HG03575 (cell line): ENCODE measurements at regions not wholly inside any gene's neighbourhood (a gene's known extent, or its start where the extent isn't known, plus 50 kb on each side); places are given as distances from the start of the nearest gene placed in this dataset.

ENCODE experiments used
- ATAC-seq: cut with Tn5 transposase; IDR thresholded peaks from one replicate; pipeline ENCODE4 v1.9.1; 2021; ENCODE audit not compliant: unreplicated experiment, insufficient number of reproducible peaks, low FRiP score; ENCODE audit errors: extremely low read depth

DNA sequence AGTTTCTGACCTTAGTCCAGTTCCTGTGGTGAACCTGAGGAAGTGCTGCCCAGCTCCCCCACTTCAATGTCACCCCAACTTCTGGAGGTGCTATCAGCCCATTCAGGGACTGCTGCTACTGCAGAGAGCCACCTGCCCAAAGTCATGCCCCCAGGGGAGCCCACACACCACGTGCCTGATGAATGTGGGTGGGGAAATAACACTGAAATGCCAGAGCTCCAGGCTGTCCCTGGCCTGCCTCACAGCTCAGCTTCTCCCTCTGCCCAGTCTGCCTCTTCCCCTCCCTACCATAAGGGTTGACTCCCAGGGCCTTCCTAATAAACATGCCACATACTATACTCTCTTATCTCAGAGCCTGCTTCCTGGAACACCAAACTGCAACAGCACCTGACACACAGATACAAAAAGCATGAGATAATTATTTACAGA is 276.4 kb upstream of the MOCS1 start:
- ATAC-seq = no peak

DNA sequence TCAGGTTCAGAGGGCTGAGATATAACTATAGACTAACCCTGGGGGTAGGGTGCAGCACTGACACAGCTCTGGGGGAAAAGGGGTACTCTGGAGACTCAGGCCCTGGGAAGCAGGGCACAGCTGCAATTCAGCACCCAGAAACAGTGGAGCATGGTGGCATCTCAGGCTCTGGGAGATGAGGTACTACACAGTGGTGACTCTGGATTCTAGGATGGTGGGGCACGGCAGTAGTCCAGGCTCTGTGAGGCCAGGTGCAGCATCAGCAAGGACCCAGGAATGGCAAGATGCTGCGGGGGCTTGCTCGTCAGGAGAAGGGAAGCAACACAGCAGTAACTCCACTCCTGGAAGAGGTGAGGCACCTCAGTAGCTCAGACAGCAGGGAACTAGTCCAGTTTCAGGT is 271.5 kb upstream of the MOCS1 start:
- ATAC-seq = no peak

DNA sequence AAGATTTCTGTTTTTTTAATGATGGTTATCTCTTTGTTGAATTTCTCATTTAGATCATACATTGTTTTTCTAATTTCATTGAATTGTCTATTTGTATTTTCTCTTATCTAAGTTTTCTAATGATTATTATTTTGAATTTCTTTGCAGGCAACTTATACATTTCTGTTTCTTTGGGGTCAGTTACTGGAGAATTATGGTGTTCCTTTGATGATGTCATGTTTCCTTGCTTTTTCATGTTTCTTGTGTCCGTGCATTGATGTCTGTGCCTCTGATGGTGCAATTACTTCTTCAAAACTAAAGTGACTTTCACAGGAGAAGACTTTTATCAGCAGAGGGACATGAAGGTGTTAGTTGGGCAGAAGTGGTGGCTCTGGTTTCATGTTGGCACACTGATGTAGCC is 270.7 kb upstream of the MOCS1 start:
- ATAC-seq = no peak

DNA sequence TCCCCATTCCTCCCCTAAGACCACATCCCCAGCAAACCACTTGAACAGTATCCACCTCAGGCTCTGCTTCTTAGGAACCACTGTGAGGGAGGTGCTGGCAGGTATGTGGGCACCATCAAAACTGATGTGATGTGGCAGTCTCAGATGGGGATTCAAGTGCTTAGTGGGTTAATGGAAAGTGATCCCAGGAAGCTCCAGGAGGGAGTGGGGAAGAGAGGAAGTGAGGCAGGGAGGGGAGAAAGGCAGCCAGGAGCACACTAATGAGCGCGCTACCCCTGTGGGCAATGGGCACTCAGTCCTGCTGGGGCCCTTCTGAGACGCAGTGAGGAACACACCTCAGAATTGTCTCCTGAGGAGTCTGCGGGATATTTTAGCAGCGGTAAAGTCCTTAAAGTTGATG is 263.1 kb upstream of the MOCS1 start:
- no peak for ATAC-seq

DNA sequence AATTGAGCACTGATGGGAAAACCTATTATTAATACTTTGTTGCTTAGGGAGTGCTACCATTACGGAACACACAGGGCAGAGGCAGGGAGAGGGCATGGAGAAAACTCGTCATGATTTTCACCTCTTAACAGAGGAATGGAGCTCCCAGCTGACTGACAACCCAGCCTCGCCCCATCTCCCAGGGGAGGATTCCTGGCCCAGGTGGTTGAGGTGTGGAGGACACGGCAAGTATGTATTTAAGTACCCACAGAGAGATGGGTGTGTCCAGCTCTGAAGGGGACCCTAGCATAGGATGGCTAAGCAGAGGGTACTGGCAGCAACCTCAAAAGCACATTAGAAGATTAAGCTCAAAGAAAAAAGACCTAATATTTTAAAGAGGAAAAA is 261.9 kb upstream of the MOCS1 start:
- no peak for ATAC-seq

DNA sequence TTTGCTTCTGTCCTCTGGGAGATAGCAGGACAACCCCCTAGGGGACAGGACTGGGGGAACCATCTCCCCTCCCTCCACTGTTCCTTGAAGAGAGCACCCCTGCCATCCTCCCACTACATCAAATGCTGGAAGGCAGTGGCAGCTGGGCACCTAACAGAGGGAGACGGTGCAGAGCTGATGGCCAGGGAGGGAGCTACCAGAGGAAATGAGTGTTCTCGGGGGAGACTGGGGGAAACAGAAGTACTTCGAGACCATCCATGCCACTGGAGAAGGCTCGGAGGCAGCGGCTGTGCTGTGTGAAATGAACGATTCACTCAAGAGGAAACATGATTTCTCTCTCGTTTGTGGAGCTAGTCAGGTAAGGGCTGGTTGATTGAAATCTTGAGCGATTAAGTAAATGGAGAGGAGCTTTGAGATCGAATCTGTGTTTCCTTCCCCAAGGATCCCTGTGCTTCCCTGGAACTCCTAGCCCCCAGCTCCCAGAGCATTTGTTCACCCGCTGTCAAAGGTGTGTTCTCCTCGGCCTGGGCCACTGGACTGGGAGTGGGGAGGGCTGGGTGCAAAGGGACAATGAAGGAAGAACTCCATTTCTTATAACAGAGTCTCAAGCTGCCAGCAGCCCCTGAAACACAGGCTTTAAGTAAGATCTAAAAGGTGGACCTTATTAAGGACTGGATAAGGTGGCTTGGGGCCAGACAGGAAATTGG is 261.3 kb upstream of the MOCS1 start:
- ATAC-seq = no peak

DNA sequence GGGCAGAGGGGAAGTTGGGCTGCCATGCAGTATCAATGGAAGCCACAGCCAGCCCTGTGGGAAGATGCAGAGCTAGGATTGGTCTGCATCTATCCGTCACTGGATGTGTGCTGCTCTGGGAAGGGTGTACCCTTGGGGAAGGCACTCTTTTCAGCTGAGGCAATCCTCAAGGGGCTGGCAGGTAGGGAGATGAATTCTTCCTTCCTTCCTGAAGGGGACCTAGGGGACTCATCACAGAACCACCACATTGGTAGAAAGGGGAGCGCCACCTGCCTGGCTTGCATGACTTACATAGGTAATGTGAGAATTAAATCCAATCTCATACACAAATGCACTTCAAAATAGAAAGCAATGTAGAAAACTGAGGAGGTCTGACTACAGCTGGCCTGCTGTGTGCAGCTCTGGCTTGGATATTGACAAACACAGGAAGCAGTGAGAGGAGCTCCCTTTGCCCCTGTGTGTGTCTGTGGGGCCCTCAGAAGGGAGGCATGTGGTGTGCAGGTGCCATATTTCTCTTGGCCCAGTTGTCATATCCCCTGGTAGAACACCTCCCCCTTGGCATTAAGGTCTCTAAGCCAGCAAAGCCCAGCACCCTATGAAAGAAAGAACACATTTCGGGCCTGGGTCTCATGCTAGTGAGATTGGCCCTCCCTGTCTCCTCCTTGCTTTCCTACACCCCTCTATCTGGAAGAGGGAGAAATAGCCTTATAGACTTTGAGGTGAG is 260.3 kb upstream of the MOCS1 start:
- ATAC-seq = no peak

DNA sequence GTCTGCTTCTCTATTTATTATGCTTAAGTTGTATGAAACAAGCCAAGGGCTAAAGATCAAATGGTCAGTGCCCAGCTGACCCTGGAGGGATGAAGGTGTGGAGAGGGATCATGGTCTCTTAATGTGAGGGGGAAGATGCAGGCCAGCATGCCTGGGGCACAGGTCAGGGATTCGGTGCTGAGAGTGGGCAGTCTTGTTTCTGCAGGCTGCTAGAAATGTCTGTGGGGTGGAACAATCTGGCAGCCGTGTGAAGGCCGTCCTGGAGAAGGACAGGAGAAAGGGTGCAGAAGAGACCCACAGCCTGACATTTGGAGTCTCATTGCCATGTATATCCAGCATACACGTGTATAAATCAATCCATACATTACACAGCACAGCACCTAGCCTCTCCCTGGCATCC is 258.3 kb upstream of the MOCS1 start:
- ATAC-seq = no peak

DNA sequence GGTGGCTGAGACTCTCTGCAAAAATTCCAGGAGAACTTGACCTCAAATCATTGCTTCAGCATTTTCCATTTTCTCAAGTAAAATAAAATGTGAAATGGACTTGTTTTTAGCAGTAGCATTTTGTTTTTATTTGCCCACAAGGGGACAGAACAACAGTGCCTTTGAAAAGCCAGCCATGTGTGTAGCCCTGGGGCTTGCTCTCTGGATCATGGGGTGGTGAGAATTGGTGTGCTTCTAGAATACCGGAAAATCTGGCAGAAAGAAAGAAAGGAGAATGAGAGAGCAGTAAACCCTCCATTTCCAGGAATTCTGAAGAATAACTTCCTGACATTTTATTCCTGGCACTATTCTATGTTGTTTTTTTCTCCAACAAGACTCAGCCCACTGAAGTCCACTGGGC is 254.7 kb upstream of the MOCS1 start:
- ATAC-seq = no peak

DNA sequence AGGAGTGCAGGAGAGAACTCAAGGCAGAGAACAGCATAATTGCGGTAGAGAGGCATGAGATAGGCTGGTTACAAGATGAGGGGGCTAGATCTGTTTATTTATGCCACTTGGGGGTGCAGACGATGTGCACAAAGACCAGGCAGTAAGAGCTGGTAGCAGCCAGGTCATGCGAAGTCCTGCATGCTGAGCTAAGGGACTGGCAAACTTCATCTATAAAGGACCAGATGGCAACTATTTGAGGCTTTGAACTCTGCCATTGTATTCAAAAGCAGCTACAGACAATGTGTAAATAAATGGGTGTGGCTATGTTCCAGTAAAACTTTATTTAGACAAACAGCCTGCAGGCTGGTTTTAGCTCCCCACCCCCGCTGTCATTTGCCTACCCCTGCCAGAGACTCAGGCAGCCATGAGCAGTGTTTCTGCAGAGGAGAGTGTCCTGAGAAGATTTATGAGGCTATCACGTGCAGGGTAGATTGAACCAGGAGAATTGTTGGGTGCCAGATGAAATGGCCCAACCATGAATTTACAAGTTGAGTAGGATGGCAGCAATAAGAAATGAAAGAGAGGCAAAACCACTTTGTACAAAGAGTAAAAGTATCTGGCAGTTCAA is 253.4 kb upstream of the MOCS1 start:
- no peak for ATAC-seq

DNA sequence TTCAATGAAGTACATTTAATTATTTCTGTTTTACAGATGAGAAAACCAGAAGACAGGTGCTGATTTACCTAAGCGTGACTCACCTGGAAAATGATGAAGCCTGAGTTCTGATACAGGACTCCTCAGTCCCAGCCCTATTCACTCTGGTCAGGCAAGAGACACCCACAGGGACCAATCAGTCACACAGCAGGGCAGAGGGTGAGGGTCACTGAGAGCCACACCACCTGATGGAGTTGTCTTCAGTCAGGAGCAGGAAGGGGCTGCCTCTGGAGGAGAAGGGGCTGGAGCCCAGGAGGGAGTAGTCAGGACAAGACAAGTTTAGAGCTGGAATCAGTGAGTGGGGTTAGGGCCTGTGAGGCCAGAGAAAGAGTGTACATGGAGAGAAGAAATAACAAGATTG is 251.2 kb upstream of the MOCS1 start:
- no peak for ATAC-seq

DNA sequence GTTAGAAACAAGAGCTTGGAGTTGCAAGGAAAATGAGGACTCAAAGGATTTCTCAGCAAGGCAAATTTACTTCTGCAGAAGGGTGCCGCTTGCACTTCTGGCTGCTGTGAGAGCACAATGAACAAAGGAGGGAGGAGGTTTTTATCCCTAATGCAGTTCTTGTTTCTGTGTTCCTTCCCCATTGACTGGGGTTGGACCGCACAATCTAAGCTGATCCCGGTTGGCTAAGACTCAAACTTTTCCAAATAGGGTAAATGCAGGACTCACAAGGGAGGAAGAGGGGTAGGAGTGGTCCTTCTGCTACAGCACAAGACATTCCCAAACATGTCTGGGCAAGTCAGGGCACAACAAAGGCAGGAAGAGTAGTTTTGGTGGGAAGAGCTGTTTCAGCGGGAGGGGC is 249.6 kb upstream of the MOCS1 start:
- ATAC-seq = no peak

DNA sequence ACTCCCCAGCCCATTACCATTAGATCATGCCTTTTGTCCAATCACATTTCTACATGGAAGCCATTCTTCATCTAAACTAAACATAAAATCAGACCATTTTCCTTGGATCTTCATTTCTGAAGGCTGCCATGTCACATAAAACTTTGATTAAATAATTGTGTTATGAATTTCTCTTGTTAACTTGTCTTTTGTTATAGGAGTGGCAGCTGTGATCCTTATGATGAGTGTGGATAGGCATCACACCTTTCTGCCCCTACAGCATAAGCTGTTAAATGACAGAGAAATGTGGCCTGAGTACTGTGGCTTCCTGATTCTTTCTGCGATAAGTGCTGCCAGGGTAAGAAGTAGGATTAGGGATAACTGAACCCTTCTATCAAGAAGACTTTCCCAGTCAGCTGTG is 247.1 kb upstream of the MOCS1 start:
- no peak for ATAC-seq

DNA sequence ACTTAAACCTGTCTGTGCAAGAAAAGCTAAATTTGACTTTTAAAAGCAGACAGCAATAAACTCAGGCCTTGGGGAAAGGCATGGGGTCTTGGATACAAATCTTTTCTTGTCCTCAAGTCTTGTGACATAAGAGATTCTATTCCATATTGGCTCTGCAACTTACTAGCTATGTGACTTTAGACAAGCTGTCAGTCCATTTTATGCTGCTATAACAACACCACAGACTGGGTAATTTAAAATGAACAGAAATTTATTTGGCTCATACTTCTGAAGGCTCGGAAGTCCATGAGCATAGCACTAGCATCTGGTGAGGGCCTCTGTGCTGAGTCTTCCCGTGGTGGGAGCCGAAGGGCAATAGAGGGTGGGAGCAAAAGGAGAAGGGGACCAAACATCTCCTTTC is 246.0 kb upstream of the MOCS1 start:
- ATAC-seq = no peak

DNA sequence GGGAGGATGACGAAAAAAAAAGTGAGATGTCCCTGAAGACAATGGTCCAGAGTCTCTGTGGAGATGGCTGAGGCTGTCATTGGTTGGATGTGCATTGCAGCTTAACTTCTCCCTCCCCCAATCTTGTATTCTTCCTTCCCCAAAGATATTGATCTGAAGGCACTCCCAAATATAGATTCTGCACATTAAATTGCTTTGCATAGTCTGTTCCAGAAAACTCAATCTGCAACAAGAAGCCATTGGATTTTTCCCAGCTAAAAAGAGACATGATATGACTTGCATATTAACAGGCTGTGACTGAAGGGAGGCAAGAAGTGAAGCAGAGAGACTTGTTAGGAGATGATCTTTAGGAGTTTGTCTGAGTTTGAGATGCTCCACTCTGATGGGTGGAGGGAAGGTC is 245.2 kb upstream of the MOCS1 start:
- no peak for ATAC-seq

DNA sequence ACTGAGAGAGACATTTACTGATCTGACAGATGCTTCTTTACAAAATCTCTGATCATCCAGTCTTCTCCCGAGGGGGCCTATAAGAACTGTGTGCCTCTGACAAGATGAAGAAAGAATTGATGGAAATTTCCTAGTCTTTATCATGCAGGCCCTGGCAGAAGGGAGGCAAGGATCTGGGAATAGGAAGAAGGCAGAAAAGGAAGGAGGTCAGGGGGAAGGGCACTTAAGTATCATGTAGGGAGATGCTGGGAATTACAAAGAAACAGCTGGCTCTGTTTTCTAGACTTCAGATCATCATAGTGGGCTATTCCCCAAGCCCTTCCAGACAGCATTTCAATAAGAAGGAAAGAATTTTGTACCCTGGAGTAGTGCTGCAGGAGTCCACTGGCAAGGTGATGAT is 243.3 kb upstream of the MOCS1 start:
- ATAC-seq = no peak

DNA sequence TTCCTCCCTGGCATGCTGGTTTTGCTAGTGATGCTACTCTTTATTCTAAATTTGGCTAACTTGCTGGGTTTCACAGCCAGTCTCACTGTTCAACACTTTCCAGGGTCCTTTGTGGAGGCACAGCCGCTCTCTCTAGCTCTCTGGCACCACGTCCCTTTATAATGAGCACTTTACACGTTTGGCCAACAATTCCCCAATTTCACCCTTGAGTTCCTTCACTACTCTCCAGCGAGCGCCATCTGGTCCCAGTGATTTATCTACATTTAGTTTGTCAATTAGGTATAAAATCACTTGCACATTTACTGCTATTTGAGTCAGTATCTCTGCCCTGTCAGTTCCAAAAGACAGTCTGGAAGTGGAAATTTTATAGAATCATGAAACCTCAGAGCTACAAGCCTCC is 241.9 kb upstream of the MOCS1 start:
- no peak for ATAC-seq

DNA sequence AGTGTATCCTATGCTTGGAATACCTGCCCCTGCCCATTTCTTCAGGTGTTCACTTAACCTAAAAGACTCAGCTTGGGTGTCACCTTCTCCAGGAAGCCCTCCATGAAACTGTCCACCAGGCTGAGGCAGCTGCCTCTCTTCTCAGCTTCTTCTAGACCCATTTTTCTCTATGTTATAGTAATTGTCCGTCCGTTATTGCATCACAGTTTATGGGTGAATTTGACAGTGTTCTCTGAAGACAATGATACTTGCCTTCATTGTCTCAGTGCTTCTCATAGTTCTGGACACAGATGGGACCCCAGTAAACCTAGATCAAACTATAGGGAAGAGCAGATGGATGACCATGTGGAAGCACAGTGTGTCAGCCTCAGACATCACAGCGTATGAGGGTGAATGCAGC is 238.0 kb upstream of the MOCS1 start:
- no peak for ATAC-seq

DNA sequence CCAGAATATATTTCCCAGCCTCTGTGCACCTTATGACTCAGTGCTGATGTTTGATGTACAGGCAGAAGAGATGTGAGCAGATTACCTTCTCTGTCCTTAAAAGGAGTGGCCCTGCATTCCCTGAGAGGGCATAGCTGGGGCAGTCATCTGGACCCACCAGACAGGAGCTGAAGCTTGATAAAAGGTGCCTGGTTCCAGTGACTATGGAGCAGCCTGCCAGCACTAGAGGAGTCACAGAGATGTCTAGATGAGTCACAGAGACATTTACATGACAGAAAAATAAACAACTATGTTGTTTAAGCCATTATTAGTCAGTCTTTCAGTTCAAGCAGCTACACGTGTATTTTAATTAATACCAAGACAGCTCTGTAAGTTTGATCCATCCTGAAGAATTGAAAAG is 237.1 kb upstream of the MOCS1 start:
- ATAC-seq = no peak

DNA sequence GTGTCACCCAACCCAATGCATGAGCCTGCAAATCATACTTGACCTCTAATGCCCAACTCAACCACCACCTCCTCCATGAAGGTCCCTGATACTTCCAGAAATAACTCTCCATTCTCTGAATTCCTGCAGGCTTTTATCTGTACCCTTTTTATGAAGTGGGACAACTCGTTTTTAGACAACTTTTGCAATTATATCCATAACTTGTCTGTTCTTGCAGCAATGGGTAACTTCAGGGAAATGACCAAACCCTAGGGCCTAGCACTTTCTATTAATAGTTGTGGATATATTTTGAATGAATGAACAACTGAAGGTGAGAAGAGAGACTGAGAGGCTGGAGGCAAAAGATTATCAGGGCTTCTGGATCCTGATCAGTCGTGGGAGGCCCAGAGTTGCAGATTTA is 236.6 kb upstream of the MOCS1 start:
- ATAC-seq = no peak

DNA sequence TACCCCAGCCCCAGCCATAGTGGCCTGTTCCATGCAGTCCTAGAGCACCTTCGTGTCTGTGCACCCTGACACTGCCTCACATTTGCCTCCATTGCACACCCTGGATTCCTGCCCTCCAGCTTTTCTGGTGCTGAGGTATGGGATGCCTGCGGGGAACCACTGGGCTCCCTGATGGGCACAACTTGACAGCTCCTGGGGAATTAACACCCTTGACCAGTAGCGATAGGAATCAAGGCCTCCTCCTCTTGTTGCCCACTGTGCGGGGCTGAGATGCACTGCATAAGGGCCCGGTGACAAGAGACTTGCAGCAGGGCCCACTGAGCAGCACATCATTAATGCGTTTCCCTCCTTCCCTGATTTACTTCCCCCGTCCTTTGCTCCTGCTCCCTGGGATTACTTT is 235.6 kb upstream of the MOCS1 start:
- ATAC-seq = no peak
